Type B pancreatic cell (in vitro differentiated cells): ENCODE measurements at regions not wholly inside any gene's neighbourhood (a gene's known extent, or its start where the extent isn't known, plus 50 kb on each side); places are given as distances from the start of the nearest gene placed in this dataset.

ENCODE experiments used
- DNase-seq: peaks from one replicate; pipeline ENCODE4 v3.0.0; 2021; ENCODE audit warnings: mixed read lengths; ENCODE audit not compliant: unreplicated experiment; ENCODE audit errors: extremely low spot score
- H3K27ac Mint-ChIP-seq: 2 replicates; pipeline ENCODE4 v1.8.0; 2021; ENCODE audit warnings: mild to moderate bottlenecking, mixed read lengths
- H3K27me3 Mint-ChIP-seq: 2 replicates; pipeline ENCODE4 v1.8.0; 2021; ENCODE audit warnings: mixed read lengths
- H3K36me3 Mint-ChIP-seq: 2 replicates; pipeline ENCODE4 v1.8.0; 2021; ENCODE audit warnings: mixed read lengths
- H3K4me1 Mint-ChIP-seq: one replicate; pipeline ENCODE4 v1.8.0; 2021; ENCODE audit warnings: mixed read lengths; ENCODE audit not compliant: unreplicated experiment
- H3K4me3 Mint-ChIP-seq: 2 replicates; pipeline ENCODE4 v1.8.0; 2021; ENCODE audit warnings: mild to moderate bottlenecking, mixed read lengths
- H3K9me3 Mint-ChIP-seq: 2 replicates; pipeline ENCODE4 v1.8.0; 2021; ENCODE audit warnings: mixed read lengths
- TF ChIP-seq, protein P1 (sequence below): fragments of 200-600 bp; sonication (generic); conservative IDR thresholded peaks from 2 replicates; pipeline ENCODE4 v1.5.0; 2021; ENCODE audit warnings: antibody characterized with exemption, mild to moderate bottlenecking

DNA sequence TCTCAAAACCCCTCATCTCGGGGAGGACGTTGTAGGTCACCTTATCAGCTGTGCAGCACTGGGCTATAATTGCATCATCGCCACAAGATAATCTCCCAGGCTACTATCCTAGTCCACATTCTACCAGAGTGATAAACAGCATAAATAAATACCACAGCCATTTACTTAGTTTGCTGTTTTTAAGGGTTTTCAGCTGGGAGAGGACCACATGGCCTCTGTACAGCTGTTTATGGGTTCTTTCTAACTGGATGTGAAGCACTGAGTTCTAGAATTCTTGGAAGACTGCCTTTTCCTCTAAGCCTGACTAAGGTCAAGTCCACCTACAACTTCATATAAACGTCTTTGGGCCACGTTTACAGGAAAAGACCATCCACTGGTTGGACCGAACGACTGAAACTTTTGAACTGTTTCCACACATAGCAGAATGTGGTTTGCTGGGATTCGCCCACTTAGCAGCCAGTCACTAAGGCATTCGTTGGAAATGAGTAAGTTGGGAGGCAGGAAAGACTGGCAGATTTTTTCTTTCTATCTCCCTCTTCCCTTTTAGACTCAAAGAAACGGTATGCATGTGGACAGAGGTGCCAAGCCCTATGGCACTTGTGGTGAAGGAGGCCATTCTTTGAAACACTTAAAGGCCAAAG is 752.5 kb upstream of the SGCG start:
- H3K9me3 Mint-ChIP-seq: peaks cover 4% of the 10 kb centered on the region
- no peak overlapping the region for H3K4me3 Mint-ChIP-seq
- H3K27me3 Mint-ChIP-seq: no peaks in the 10 kb centered on the region
- DNase-seq: no peak
- H3K27ac Mint-ChIP-seq: no peak overlapping the region
- no peaks in the 10 kb centered on the region for H3K36me3 Mint-ChIP-seq
- H3K4me1 Mint-ChIP-seq: no peaks in the 10 kb centered on the region
- TF ChIP-seq, protein P1, sequence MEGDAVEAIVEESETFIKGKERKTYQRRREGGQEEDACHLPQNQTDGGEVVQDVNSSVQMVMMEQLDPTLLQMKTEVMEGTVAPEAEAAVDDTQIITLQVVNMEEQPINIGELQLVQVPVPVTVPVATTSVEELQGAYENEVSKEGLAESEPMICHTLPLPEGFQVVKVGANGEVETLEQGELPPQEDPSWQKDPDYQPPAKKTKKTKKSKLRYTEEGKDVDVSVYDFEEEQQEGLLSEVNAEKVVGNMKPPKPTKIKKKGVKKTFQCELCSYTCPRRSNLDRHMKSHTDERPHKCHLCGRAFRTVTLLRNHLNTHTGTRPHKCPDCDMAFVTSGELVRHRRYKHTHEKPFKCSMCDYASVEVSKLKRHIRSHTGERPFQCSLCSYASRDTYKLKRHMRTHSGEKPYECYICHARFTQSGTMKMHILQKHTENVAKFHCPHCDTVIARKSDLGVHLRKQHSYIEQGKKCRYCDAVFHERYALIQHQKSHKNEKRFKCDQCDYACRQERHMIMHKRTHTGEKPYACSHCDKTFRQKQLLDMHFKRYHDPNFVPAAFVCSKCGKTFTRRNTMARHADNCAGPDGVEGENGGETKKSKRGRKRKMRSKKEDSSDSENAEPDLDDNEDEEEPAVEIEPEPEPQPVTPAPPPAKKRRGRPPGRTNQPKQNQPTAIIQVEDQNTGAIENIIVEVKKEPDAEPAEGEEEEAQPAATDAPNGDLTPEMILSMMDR: no peak

DNA sequence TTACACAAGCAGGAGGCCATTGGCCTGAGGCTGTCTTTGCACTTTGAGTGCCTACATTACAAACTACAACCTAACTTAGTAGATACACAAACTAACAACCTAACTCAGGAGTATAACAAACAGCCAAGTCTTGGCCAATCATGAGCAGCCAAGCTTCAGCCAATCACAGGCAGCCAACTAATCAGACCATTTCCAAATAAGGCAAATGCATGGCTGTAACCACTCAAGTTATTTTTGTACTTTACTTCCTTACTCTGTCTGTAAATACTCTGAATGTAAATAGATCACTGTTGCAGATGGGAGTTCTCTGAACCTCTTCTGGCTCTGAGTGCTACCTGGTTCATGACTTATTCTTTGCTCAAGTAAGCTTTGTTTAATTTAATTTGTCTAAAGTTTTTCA is 748.1 kb upstream of the SGCG start:
- Mint-ChIP-seq H3K9me3 (peaks cover 8% of the 10 kb centered on the region), H3K4me3 (no peak overlapping the region), H3K27ac (no peak overlapping the region), H3K27me3 (no peaks in the 10 kb centered on the region), H3K36me3 (no peaks in the 10 kb centered on the region), H3K4me1 (no peaks in the 10 kb centered on the region)
- TF ChIP-seq, protein P1: no peak
- no peak for DNase-seq

DNA sequence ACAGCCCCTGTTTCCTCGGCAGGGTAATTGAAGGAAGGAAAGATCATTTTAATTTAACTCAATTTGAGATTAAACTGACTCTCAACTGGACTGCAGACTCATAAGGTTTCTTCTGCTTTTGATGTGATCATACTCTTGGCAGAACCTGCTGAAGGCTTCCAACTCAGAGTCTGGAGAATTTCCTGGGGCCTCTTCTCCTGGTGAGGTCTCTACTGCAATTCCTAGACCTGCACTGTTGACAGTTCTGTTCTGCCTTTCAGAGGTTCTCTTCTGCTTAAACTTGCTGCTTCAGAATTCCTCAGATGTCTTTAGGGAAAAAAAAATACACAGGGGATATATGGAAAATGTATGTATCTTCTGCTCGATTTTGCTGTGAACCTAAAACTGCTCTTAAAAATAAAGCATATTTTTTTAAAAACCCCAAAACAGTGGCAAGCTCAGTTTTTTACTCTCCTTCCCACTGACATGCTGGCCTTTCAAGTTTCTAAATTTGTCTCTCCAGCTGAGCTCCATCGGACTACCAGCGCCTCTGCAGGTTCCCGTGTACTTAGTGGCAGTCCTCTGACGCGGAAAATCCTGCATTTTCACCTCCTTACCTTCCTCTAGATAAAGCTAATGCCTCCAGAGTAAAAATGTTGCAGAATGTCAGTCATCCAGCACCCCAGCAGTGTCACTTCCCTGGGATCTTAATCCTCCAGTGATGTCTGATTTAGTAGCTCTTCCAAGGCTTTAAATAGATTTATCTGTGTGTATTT is 733.5 kb upstream of the SGCG start:
- H3K27ac Mint-ChIP-seq: no peak overlapping the region
- H3K36me3 Mint-ChIP-seq: no peaks in the 10 kb centered on the region
- H3K9me3 Mint-ChIP-seq: peaks cover 6% of the 10 kb centered on the region
- TF ChIP-seq, protein P1: no peak
- H3K4me1 Mint-ChIP-seq: peaks cover 27% of the 10 kb centered on the region
- no peak overlapping the region for H3K4me3 Mint-ChIP-seq
- no peak for DNase-seq
- no peaks in the 10 kb centered on the region for H3K27me3 Mint-ChIP-seq

DNA sequence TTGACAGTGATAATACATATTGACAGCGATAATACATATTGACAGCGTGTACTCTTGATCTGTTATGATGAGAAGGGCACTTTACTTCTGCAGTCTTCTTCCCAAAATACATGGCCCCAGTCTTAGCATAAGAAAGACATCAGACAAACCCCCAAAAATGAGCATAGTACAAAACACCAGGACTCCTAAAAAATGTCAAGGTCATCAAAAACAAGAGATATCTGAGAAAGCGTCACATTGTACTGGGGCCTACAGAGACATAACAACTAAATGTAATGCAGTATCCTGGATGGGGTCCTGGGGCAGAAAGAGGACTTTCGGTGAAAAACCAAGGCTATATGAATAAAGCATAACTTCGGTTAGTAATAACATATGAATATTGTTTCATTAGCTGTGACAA is 731.5 kb upstream of the SGCG start:
- DNase-seq: no peak
- Mint-ChIP-seq H3K27me3 (no peaks in the 10 kb centered on the region), H3K27ac (no peak overlapping the region), H3K36me3 (no peaks in the 10 kb centered on the region), H3K4me1 (peaks cover 28% of the 10 kb centered on the region), H3K9me3 (no peaks in the 10 kb centered on the region), H3K4me3 (no peak overlapping the region)
- TF ChIP-seq, protein P1: no peak

DNA sequence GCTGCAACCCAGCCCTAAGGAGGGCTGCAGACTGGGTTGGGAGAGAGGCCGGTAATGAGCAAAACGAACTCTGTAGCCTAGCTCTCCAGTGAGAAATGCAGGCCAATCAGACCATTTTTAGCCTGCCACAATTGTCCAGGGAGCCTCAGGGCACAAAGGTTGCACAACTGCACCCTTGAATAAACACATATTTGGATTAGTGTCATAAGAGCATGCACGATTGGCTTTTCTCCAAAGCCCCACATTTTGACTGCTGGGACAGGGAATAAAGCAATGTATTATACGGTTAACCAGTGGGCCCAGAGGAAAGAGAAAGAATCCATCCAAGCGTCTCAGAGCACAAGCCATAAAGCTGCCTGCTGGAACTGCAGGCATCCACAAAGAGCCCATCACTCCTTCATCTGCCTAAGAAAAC is 729.4 kb upstream of the SGCG start:
- TF ChIP-seq, protein P1: no peak
- Mint-ChIP-seq H3K27me3 (peaks cover 3% of the 10 kb centered on the region), H3K4me3 (peak overlapping the region; percentile 50), H3K27ac (peak overlapping the region; percentile 35), H3K36me3 (no peaks in the 10 kb centered on the region), H3K9me3 (no peaks in the 10 kb centered on the region), H3K4me1 (peaks cover 35% of the 10 kb centered on the region)
- DNase-seq: no peak
